ENCODE measurements at regions not wholly inside any gene's neighbourhood (a gene's known extent, or its start where the extent isn't known, plus 50 kb on each side); places are given as distances from the start of the nearest gene placed in this dataset.
"Not testable (repeated sequence)": the region's sequence is repeated elsewhere in the genome, so short reads cannot be mapped to it uniquely, and the experiment has no call there.

GRCh38 chr3:34155108-34155507, 356.7 kb downstream of the PDCD6IP start:
- DNase-seq (ENCODE audit: low read depth, low spot score) = no peak
- no peak overlapping the region for H3K4me3 ChIP-seq (ENCODE audit: low read length)

DNA sequence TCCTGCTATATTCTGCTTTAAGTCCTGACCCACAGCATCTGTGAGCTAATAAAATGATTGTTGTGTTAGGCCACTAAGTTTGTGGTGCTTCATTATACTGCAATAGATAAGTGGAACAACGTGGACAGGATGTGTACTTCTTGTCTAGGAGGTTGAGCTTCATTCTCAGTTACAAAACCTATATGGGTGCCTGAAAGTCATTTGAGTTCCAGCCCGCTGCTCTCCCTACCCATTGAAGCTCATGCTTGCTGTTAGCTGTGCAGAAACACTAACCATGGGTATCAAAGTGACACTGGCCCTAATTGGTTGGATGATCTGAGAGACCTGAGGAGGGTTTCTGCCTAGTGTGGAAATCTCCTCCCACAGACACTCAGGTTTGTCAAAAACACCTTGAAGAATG, 357.2 kb downstream of the PDCD6IP start:
- DNase-seq (ENCODE audit: low read depth, low spot score) = no peak
- H3K4me3 ChIP-seq (ENCODE audit: low read length) = no peak overlapping the region

DNA sequence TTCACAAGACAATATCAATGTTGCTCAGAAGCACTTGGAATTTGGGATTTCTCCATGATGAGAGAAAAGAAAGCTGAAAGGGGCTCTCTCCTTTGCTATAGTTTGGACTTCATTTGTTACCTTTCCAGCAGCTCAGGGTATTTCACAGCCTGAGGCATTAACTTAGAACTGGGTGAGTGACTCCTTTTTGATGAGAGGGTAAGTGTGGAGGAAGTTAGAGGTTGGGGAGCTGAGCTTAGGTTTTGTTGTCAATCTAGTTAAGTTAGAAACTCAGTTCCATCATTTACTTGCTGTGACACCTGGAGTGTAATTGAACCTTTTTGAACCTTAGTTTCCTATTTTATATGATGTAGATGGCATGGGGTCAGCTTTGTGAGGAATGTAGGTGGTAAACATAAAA, 359.1 kb downstream of the PDCD6IP start:
- no peak overlapping the region for H3K4me3 ChIP-seq (ENCODE audit: low read length)
- peak; percentile 70 for DNase-seq (ENCODE audit: low read depth, low spot score)

- peak; percentile 85 for DNase-seq (ENCODE audit: low read depth, low spot score)
- H3K4me3 ChIP-seq (ENCODE audit: low read length) = no peak overlapping the region
These were observed 361.4 kb downstream of the PDCD6IP start for GRCh38 chr3:34159613-34160420.

DNA sequence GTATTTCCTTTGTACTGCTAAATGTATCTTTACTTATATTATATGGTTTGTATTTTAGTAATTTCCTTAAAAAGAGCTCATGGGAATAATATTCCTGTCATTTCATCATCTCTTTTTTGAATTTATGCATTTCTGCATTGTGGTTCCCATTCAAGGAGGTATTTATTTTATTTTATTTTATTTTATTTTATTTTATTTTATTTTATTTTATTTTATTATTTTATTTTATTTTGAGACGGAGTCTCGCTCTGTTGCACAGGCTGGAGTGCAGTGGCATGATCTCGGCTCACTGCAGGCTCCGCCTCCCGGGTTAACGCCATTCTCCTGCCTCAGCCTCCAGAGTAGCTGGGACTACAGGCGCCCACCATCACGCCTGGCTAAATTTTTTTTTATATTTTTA, 371.2 kb downstream of the PDCD6IP start:
- not testable (repeated sequence) for DNase-seq (ENCODE audit: low read depth, low spot score); H3K4me3 ChIP-seq (ENCODE audit: low read length)

DNA sequence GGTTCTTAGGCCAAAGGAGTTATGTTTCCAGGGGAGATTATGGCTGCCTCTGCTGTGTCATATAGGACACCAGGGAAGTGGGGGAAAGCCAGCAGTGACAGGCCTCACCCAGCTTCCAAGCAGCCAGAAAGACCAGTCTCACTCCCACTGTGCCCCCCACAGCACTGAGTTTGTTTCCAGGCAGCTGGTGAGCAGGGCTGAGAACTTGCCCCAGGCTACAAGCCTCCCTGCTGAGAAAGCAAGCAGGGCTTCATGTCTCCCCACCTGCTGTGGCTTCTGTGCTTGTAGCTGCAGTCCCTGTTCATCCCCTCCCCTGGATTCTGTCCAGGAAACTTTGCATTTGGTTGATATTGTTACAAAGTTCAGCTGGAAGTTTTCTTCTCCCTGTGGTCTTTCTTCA, 376.3 kb downstream of the PDCD6IP start:
- H3K4me3 ChIP-seq (ENCODE audit: low read length) = no peak overlapping the region
- no peak for DNase-seq (ENCODE audit: low read depth, low spot score)

- H3K4me3 ChIP-seq (ENCODE audit: low read length) = no peak overlapping the region
- no peak for DNase-seq (ENCODE audit: low read depth, low spot score)
These were observed 377.3 kb downstream of the PDCD6IP start for GRCh38 chr3:34175636-34176176.

DNA sequence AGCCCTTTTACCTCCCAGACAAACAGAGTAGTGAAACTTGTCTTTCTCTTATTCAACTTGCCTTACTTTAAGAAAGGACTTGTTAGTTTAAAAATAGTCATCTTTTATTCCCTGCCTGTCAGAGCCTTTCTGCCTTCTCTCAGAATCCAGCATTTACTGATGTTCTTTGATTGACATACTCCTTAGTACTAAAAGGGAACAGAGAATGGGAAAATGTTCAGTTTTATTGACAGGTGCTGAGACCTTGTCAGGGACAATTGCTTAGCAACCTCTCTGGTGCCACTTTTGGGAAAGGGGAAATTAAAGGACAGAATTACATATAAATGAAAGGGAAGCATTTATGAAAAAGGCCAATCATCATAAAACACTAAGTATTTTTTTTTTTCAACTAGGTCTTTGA, 378.3 kb downstream of the PDCD6IP start:
- H3K4me3 ChIP-seq (ENCODE audit: low read length) = no peak overlapping the region
- DNase-seq (ENCODE audit: low read depth, low spot score) = no peak

GRCh38 chr3:34178415-34178814, 380.0 kb downstream of the PDCD6IP start:
- no peak for DNase-seq (ENCODE audit: low read depth, low spot score)
- H3K4me3 ChIP-seq (ENCODE audit: low read length) = no peak overlapping the region

DNA sequence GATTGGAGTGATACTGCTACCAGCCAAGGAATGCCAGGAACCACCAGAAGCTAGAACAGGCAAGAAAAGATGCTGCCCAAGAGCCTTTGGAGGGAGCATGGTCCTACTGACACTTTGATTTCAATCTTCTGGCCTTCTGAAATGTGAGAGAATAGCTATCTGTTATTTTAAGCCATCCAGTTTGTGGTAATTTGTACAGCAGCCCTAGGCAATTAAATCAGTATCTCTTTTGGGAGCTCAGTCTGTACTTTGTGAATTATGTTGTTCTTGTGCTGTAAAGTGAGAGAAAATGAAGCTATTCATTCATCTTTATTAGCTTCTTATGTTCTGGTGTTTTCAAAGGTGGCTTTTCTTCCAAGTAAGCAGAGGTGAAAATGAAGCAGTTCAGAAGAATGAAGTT, 381.3 kb downstream of the PDCD6IP start:
- no peak overlapping the region for H3K4me3 ChIP-seq (ENCODE audit: low read length)
- DNase-seq (ENCODE audit: low read depth, low spot score) = no peak

GRCh38 chr3:34180532-34180931, 382.1 kb downstream of the PDCD6IP start:
- no peak for DNase-seq (ENCODE audit: low read depth, low spot score)
- no peak overlapping the region for H3K4me3 ChIP-seq (ENCODE audit: low read length)

DNA sequence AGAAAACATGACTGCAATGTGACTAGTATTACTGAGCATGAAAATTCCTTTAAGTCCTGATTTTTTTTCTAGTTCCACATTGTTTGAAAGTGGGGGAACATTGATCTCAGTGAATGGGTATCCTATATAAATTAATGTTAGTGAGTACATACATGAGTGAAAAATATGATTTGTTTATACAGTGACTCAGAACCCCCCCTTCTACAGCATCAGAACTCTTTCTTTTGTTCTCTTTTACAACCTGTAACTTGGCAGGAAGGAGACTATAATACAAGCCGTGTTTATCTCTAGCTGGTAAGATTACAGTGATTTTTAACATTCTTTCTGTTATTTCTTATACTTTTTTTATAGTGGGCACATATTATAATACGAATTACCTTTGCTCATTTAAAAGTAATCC, 384.7 kb downstream of the PDCD6IP start:
- no peak for DNase-seq (ENCODE audit: low read depth, low spot score)
- H3K4me3 ChIP-seq (ENCODE audit: low read length) = no peak overlapping the region

GRCh38 chr3:34183611-34184340, 385.3 kb downstream of the PDCD6IP start:
- no peak for DNase-seq (ENCODE audit: low read depth, low spot score)

GRCh38 chr3:34185301-34185700, 386.9 kb downstream of the PDCD6IP start:
- H3K4me3 ChIP-seq (ENCODE audit: low read length) = no peak overlapping the region
- DNase-seq (ENCODE audit: low read depth, low spot score) = no peak

More at GRCh38 chr3:34183611-34184340, 385.3 kb downstream of the PDCD6IP start:
- no peak overlapping the region for H3K4me3 ChIP-seq (ENCODE audit: low read length)

GRCh38 chr3:34189133-34189532, 390.7 kb downstream of the PDCD6IP start:
- no peak for DNase-seq (ENCODE audit: low read depth, low spot score)
- H3K4me3 ChIP-seq (ENCODE audit: low read length) = no peak overlapping the region

DNA sequence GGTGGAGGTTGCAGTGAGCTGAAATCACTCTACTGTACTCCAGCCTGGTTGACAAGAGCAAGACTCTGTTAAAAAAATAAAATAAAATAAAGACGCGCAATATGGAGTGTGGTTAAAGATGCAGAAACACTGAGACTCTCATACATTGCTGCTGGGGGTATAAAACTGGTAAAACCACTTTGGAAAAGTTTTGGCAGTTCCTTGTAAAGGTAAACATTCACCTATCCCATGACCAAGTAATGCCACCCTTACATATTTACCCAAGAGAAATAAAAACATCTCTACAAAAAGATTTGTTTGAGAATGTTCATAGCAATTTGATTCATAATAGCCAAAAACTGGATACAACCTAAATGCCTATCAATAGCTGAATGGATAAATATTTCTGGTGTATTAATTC, 398.5 kb downstream of the PDCD6IP start:
- DNase-seq (ENCODE audit: low read depth, low spot score) = no peak
- H3K4me3 ChIP-seq (ENCODE audit: low read length) = no peak overlapping the region

DNA sequence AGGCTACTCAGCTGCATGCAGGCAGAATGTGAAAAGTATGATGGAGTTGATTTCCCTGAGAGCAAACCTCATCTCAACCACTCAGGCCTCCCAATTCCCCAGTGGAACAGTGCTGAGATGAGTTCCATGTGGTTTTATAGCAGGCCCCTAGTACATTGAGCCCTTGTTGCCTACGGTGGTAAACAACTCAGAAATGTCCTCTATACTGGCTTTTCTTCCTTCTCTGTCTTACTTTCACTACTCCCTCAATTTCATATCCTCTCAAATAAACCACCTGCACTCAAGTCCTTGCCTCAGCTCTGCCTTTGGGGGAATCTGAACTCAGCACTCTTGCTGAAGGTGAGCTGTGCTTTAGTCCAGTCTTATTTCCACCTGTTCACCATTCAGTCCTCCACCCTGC, 399.9 kb downstream of the PDCD6IP start:
- no peak for DNase-seq (ENCODE audit: low read depth, low spot score)
- no peak overlapping the region for H3K4me3 ChIP-seq (ENCODE audit: low read length)

DNA sequence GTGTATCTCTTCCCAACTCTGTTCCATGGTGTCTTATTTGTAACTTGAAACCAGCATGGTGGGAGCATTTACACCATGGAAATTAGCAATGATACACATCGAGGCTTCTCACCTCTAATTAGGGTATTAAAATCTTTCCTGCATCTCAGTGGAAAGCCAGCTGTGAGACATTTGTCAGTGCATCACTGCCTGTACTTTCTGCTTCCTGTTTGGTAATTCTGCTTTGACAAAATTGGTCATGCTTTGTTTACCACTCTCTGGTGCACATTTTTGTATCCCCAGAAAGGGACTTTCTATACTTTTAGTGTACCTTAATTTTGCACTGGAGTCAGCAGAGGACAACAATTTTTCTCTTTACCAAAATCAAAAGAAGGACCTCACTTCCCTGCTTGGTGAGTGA, 402.1 kb downstream of the PDCD6IP start:
- no peak overlapping the region for H3K4me3 ChIP-seq (ENCODE audit: low read length)
- peak; percentile 36 for DNase-seq (ENCODE audit: low read depth, low spot score)

GRCh38 chr3:34202975-34203374, 404.5 kb downstream of the PDCD6IP start:
- no peak overlapping the region for H3K4me3 ChIP-seq (ENCODE audit: low read length)
- DNase-seq (ENCODE audit: low read depth, low spot score) = no peak

- H3K4me3 ChIP-seq (ENCODE audit: low read length) = no peak overlapping the region
- DNase-seq (ENCODE audit: low read depth, low spot score) = no peak
These were observed 405.0 kb downstream of the PDCD6IP start for GRCh38 chr3:34203386-34203785.
